ENCODE measurements at regions not wholly inside any gene's neighbourhood (a gene's known extent, or its start where the extent isn't known, plus 50 kb on each side); places are given as distances from the start of the nearest gene placed in this dataset.

DNA sequence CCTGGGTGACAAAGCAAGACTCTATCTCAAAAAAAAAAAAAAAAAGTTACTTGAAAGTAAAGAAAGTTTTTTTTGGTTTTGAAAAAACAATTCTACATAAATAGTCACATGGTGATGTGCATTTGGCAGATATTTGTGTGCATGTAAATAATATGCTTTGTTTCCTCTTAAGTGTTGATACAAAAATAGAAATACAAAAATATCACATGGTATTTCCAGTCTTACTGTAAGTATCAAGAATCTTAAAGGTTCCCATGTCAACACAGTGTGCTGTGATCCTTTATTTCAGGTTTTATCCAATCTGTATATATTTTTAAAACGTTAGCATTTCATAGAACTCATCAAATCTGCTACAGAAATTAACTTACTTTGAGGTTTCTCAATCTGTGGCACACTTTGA is 521.9 kb downstream of the TLE4 start:
- no peak overlapping the region for H3K4me3 ChIP-seq
- ATAC-seq (no peak), DNase-seq (no peak)
- H3K9me3 ChIP-seq = no peaks in the 10 kb centered on the region
- intact Hi-C loops (cut with DNase I, micrococcal nuclease) = no loop called here
- no peaks in the 10 kb centered on the region for H3K36me3 ChIP-seq (ENCODE audit: low read depth)
- TF ChIP-seq, protein P1, sequence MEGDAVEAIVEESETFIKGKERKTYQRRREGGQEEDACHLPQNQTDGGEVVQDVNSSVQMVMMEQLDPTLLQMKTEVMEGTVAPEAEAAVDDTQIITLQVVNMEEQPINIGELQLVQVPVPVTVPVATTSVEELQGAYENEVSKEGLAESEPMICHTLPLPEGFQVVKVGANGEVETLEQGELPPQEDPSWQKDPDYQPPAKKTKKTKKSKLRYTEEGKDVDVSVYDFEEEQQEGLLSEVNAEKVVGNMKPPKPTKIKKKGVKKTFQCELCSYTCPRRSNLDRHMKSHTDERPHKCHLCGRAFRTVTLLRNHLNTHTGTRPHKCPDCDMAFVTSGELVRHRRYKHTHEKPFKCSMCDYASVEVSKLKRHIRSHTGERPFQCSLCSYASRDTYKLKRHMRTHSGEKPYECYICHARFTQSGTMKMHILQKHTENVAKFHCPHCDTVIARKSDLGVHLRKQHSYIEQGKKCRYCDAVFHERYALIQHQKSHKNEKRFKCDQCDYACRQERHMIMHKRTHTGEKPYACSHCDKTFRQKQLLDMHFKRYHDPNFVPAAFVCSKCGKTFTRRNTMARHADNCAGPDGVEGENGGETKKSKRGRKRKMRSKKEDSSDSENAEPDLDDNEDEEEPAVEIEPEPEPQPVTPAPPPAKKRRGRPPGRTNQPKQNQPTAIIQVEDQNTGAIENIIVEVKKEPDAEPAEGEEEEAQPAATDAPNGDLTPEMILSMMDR (IDR thresholded peaks at IDR 0.05) = no peak
- H3K4me1 ChIP-seq (ENCODE audit: low read depth) = no peaks in the 10 kb centered on the region

DNA sequence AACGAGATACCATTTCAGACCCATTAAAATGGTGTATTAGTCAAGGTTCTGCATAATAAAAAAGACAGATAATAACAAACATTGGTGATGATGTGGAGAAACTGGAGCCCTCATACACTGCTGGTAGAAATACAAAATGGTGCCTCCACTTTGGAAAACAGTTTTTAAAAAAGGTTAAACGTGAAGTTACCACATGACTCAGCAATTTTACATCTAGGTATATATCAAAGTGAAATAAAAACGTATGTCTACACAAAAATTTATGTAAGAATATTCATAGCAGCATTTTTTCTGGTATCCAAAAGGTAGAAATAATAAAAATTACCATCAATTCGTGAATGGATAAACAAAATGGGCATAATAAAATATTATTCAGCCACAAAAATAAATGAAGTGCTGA is 519.8 kb downstream of the TLE4 start:
- Histone ChIP-seq H3K36me3 (ENCODE audit: low read depth) (no peaks in the 10 kb centered on the region), H3K4me3 (no peak overlapping the region), H3K4me1 (ENCODE audit: low read depth) (no peaks in the 10 kb centered on the region), H3K9me3 (no peaks in the 10 kb centered on the region)
- intact Hi-C loops (cut with DNase I, micrococcal nuclease) = no loop called here
- no peak for ATAC-seq
- no peak for DNase-seq
- TF ChIP-seq, protein P1 (IDR thresholded peaks at IDR 0.05) = no peak

DNA sequence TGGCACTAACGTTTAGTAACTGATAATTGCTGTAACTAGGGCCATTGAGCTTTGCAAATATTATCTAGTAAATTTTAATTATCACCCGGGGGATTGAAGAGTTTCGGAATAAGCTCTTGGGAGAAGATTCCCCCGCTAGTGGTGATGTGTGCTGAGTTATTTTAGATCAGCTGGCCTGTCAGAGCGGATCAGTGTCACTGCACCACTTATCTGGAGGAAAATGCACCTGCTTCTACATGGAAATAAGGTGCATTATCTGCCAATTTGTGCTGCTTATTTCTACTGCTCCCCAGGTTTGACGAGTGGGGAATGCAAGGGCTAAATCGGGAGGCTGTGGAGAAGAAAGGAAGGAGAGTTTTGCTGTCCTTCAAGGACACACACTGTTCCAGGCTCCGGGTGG is 518.6 kb downstream of the TLE4 start:
- TF ChIP-seq, protein P1 (IDR thresholded peaks at IDR 0.05) = no peak
- Histone ChIP-seq H3K36me3 (ENCODE audit: low read depth) (no peaks in the 10 kb centered on the region), H3K4me3 (no peak overlapping the region), H3K4me1 (ENCODE audit: low read depth) (no peaks in the 10 kb centered on the region), H3K9me3 (no peaks in the 10 kb centered on the region)
- no peak for DNase-seq
- ATAC-seq = no peak
- intact Hi-C loops (cut with DNase I, micrococcal nuclease) = no loop called here

DNA sequence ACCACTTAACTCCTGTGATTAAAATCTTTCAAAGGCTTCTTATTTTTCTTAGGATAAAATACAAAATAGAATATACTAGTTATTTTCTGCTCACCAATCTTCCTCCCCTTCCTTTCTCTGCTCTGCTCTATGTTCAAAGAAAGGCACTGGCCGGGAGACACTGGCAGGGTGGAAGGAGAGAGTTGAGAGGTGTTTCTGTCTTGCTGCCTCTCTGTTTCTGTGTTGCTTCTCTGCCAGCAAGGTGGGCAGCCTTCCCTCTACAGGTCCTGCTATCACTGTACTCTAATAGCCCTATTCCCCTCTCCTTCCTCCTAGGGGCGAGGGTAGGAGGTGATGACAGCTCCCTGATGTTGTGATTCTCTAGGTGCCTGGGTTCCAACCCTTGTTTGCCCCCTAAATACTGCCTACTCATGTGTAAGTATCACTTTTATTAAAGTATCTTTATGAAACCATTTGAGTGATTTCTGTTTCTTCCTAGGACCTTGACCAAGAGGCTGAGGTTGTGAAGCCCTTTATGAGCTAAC is 515.1 kb downstream of the TLE4 start:
- Histone ChIP-seq H3K36me3 (ENCODE audit: low read depth) (no peaks in the 10 kb centered on the region), H3K4me3 (no peak overlapping the region), H3K9me3 (no peaks in the 10 kb centered on the region), H3K4me1 (ENCODE audit: low read depth) (no peaks in the 10 kb centered on the region)
- ATAC-seq (no peak), DNase-seq (no peak)
- intact Hi-C loops (cut with DNase I, micrococcal nuclease) = no loop called here
- TF ChIP-seq, protein P1 (IDR thresholded peaks at IDR 0.05) = no peak

DNA sequence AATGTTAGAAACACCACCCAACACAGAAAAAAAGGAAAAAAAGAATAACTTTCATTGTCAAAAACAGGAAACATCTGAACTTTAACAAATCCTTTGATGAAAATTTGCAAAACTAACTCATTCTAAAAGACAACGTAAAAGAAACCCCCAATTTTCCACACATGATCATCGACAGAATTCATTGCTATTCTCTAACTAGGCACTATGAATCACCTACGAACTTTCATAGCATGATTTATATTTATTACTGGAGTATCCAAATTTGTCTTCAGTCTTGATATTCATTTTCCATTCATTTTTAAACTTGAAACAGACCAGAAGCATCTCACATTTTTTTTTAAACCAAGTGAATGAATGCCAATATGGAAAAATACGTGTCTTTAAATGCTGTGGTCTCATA is 514.6 kb downstream of the TLE4 start:
- intact Hi-C loops (cut with DNase I, micrococcal nuclease) = no loop called here
- TF ChIP-seq, protein P1 (IDR thresholded peaks at IDR 0.05) = no peak
- Histone ChIP-seq H3K4me1 (ENCODE audit: low read depth) (no peaks in the 10 kb centered on the region), H3K9me3 (no peaks in the 10 kb centered on the region), H3K36me3 (ENCODE audit: low read depth) (no peaks in the 10 kb centered on the region), H3K4me3 (no peak overlapping the region)
- DNase-seq (no peak), ATAC-seq (no peak)

DNA sequence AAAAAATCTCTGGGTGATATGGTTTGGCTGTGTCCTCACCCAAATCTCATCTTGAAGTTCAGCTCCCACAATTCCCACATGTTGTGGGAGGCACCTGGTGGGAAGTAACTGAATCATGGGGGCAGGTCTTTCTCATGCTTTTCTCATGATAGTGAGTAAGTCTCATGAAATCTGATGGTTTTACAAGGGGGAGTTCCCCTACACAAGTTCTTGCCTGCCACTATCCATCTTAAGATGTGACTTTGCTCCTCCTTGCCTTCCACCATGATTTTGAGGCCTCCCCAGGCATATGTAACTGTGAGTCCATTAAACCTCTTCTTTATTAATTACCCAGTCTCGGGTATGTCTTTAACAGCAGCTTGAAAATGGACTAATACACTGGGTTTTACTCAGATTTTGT is 513.9 kb downstream of the TLE4 start:
- Histone ChIP-seq H3K4me3 (no peak overlapping the region), H3K9me3 (no peaks in the 10 kb centered on the region), H3K36me3 (ENCODE audit: low read depth) (no peaks in the 10 kb centered on the region), H3K4me1 (ENCODE audit: low read depth) (no peaks in the 10 kb centered on the region)
- ATAC-seq (no peak), DNase-seq (no peak)
- intact Hi-C loops (cut with DNase I, micrococcal nuclease) = no loop called here
- TF ChIP-seq, protein P1 (IDR thresholded peaks at IDR 0.05) = no peak
